ENCODE measurements at regions not wholly inside any gene's neighbourhood (a gene's known extent, or its start where the extent isn't known, plus 50 kb on each side); places are given as distances from the start of the nearest gene placed in this dataset.

DNA sequence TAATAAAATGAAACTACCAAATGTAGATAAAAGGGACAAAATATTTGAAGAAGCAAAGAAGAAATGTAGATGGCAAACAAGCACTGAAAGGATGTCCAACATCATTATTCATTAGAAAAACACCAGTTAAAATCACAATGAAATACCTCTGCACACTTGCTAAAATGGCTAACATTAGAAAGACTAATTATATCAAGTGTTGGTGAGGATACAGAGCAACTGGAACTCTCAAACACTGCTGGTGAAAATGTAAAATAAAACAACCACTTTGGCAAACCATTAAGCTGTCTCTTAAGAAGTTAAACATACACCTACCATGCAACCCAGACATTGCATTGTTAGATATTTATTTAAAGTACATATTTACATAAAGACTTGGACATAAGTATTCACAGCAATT is 138.6 kb upstream of the FGGY start:
- no peak overlapping the region for H3K4me3 ChIP-seq (ENCODE audit: low read length)
- no peak overlapping the region for H2BK15ac ChIP-seq (replicated peaks; ENCODE audit: low read depth)
- no peak overlapping the region for H3K4me2 ChIP-seq (ENCODE audit: low read length)

GRCh38 chr1:59159557-59160203 is 137.2 kb upstream of the FGGY start:
- Histone ChIP-seq H3K4me2 (ENCODE audit: low read length) (no peak overlapping the region), H3K36me3 (ENCODE audit: control insufficient read depth, insufficient read depth, low read length) (no peaks in the 10 kb centered on the region), H3K56ac (ENCODE audit: low read length) (no peak overlapping the region), H2BK15ac (replicated peaks; ENCODE audit: low read depth) (no peak overlapping the region), H3K4me3 (ENCODE audit: low read length) (no peak overlapping the region), H2BK5ac (ENCODE audit: low read length) (no peak overlapping the region), H3K4me1 (ENCODE audit: control insufficient read depth, low read depth, low read length) (no peaks in the 10 kb centered on the region), H3K79me2 (ENCODE audit: control insufficient read depth, insufficient read depth, low read length) (no peaks in the 10 kb centered on the region), H3K9ac (ENCODE audit: low read length) (no peak overlapping the region), H4K8ac (ENCODE audit: low read depth, low read length) (no peak overlapping the region), H3K23ac (ENCODE audit: low read length) (no peak overlapping the region), H2BK120ac (ENCODE audit: low read depth, low read length) (no peak overlapping the region), H3K4ac (ENCODE audit: low read depth, low read length) (no peak overlapping the region), H3K79me1 (ENCODE audit: low read length) (no peaks in the 10 kb centered on the region), H3K27ac (ENCODE audit: low read depth, low read length) (no peak overlapping the region), H2AK5ac (ENCODE audit: low read length) (no peak overlapping the region), H3K27me3 (ENCODE audit: insufficient read depth, low read length, poor library complexity) (no peaks in the 10 kb centered on the region), H3K18ac (ENCODE audit: low read length) (no peak overlapping the region), H4K5ac (ENCODE audit: low read length) (no peak overlapping the region)
- no CpG with 5 or more reads among the region's 3 CpGs for WGBS (ENCODE audit: extremely low coverage, insufficient coverage, low lambda C conversion rate)
- no peak for DNase-seq

More for the DNA sequence above, 138.6 kb upstream of the FGGY start:
- Histone ChIP-seq H3K23ac (ENCODE audit: low read length) (no peak overlapping the region), H4K5ac (ENCODE audit: low read length) (no peak overlapping the region), H2BK120ac (ENCODE audit: low read depth, low read length) (no peak overlapping the region), H3K9ac (ENCODE audit: low read length) (no peak overlapping the region), H4K8ac (ENCODE audit: low read depth, low read length) (no peak overlapping the region), H3K27ac (ENCODE audit: low read depth, low read length) (no peak overlapping the region), H3K4me1 (ENCODE audit: control insufficient read depth, low read depth, low read length) (no peaks in the 10 kb centered on the region), H2BK5ac (ENCODE audit: low read length) (no peak overlapping the region), H3K18ac (ENCODE audit: low read length) (no peak overlapping the region), H2AK5ac (ENCODE audit: low read length) (no peak overlapping the region), H3K79me2 (ENCODE audit: control insufficient read depth, insufficient read depth, low read length) (no peaks in the 10 kb centered on the region), H3K56ac (ENCODE audit: low read length) (no peak overlapping the region), H3K79me1 (ENCODE audit: low read length) (no peaks in the 10 kb centered on the region), H3K27me3 (ENCODE audit: insufficient read depth, low read length, poor library complexity) (no peaks in the 10 kb centered on the region), H3K36me3 (ENCODE audit: control insufficient read depth, insufficient read depth, low read length) (no peaks in the 10 kb centered on the region), H3K4ac (ENCODE audit: low read depth, low read length) (no peak overlapping the region)
- no peak for DNase-seq

DNA sequence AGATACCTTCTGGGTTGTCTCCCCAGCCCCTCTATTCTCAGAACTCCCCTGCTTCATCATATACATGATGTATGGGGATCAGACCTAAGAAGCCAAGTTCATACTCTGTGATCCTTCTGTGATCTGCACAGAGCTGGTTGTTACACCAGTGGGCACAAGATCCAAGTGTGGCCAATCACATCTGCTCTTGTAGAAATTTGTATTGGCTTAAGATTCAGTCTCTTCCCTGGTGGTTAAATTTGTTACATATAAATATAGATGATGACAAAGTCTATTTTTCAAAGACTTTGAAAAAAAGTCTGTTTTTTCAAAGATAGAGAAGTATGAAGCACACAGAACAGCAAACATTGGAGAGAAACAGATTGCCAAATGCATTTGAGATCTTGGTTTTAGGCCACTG is 135.8 kb upstream of the FGGY start:
- Histone ChIP-seq H3K4me3 (ENCODE audit: low read length) (no peak overlapping the region), H3K4ac (ENCODE audit: low read depth, low read length) (no peak overlapping the region), H2BK120ac (ENCODE audit: low read depth, low read length) (no peak overlapping the region), H2BK15ac (replicated peaks; ENCODE audit: low read depth) (no peak overlapping the region), H2AK5ac (ENCODE audit: low read length) (no peak overlapping the region), H3K79me2 (ENCODE audit: control insufficient read depth, insufficient read depth, low read length) (no peaks in the 10 kb centered on the region), H2BK5ac (ENCODE audit: low read length) (no peak overlapping the region), H3K18ac (ENCODE audit: low read length) (no peak overlapping the region), H3K23ac (ENCODE audit: low read length) (no peak overlapping the region), H3K4me2 (ENCODE audit: low read length) (no peak overlapping the region), H3K4me1 (ENCODE audit: control insufficient read depth, low read depth, low read length) (no peaks in the 10 kb centered on the region), H3K9ac (ENCODE audit: low read length) (no peak overlapping the region), H4K8ac (ENCODE audit: low read depth, low read length) (no peak overlapping the region), H3K56ac (ENCODE audit: low read length) (no peak overlapping the region), H3K36me3 (ENCODE audit: control insufficient read depth, insufficient read depth, low read length) (no peaks in the 10 kb centered on the region), H3K27me3 (ENCODE audit: insufficient read depth, low read length, poor library complexity) (no peaks in the 10 kb centered on the region), H3K79me1 (ENCODE audit: low read length) (no peaks in the 10 kb centered on the region), H3K27ac (ENCODE audit: low read depth, low read length) (no peak overlapping the region), H4K5ac (ENCODE audit: low read length) (no peak overlapping the region)
- no peak for DNase-seq

GRCh38 chr1:59162665-59163064 is 134.2 kb upstream of the FGGY start:
- Histone ChIP-seq H3K4ac (ENCODE audit: low read depth, low read length) (no peak overlapping the region), H3K4me3 (ENCODE audit: low read length) (no peak overlapping the region), H3K4me2 (ENCODE audit: low read length) (no peak overlapping the region), H2BK5ac (ENCODE audit: low read length) (no peak overlapping the region), H3K27ac (ENCODE audit: low read depth, low read length) (no peak overlapping the region), H2BK120ac (ENCODE audit: low read depth, low read length) (no peak overlapping the region), H3K56ac (ENCODE audit: low read length) (no peak overlapping the region), H3K79me2 (ENCODE audit: control insufficient read depth, insufficient read depth, low read length) (no peaks in the 10 kb centered on the region), H3K18ac (ENCODE audit: low read length) (no peak overlapping the region), H4K8ac (ENCODE audit: low read depth, low read length) (no peak overlapping the region), H3K9ac (ENCODE audit: low read length) (no peak overlapping the region), H2BK15ac (replicated peaks; ENCODE audit: low read depth) (no peak overlapping the region), H2AK5ac (ENCODE audit: low read length) (no peak overlapping the region), H3K36me3 (ENCODE audit: control insufficient read depth, insufficient read depth, low read length) (no peaks in the 10 kb centered on the region), H3K4me1 (ENCODE audit: control insufficient read depth, low read depth, low read length) (no peaks in the 10 kb centered on the region), H4K5ac (ENCODE audit: low read length) (no peak overlapping the region), H3K27me3 (ENCODE audit: insufficient read depth, low read length, poor library complexity) (no peaks in the 10 kb centered on the region), H3K23ac (ENCODE audit: low read length) (no peak overlapping the region), H3K79me1 (ENCODE audit: low read length) (no peaks in the 10 kb centered on the region)
- WGBS (ENCODE audit: extremely low coverage, insufficient coverage, low lambda C conversion rate) = no CpG with 5 or more reads among the region's 1 CpG
- no peak for DNase-seq

- Histone ChIP-seq H2AK5ac (ENCODE audit: low read length) (no peak overlapping the region), H2BK5ac (ENCODE audit: low read length) (no peak overlapping the region), H3K36me3 (ENCODE audit: control insufficient read depth, insufficient read depth, low read length) (no peaks in the 10 kb centered on the region), H3K18ac (ENCODE audit: low read length) (no peak overlapping the region), H2BK120ac (ENCODE audit: low read depth, low read length) (no peak overlapping the region), H3K9ac (ENCODE audit: low read length) (no peak overlapping the region), H3K4me1 (ENCODE audit: control insufficient read depth, low read depth, low read length) (no peaks in the 10 kb centered on the region), H3K79me2 (ENCODE audit: control insufficient read depth, insufficient read depth, low read length) (no peaks in the 10 kb centered on the region), H2BK15ac (replicated peaks; ENCODE audit: low read depth) (no peak overlapping the region), H3K56ac (ENCODE audit: low read length) (no peak overlapping the region), H3K27me3 (ENCODE audit: insufficient read depth, low read length, poor library complexity) (no peaks in the 10 kb centered on the region), H4K5ac (ENCODE audit: low read length) (no peak overlapping the region), H3K4me2 (ENCODE audit: low read length) (no peak overlapping the region), H3K23ac (ENCODE audit: low read length) (no peak overlapping the region), H3K27ac (ENCODE audit: low read depth, low read length) (no peak overlapping the region), H3K4me3 (ENCODE audit: low read length) (no peak overlapping the region), H3K4ac (ENCODE audit: low read depth, low read length) (no peak overlapping the region), H3K79me1 (ENCODE audit: low read length) (no peaks in the 10 kb centered on the region), H4K8ac (ENCODE audit: low read depth, low read length) (no peak overlapping the region)
- no peak for DNase-seq
- WGBS (ENCODE audit: extremely low coverage, insufficient coverage, low lambda C conversion rate) = no CpG with 5 or more reads among the region's 6 CpGs
Observed at GRCh38 chr1:59163268-59164092, 133.4 kb upstream of the FGGY start.

DNA sequence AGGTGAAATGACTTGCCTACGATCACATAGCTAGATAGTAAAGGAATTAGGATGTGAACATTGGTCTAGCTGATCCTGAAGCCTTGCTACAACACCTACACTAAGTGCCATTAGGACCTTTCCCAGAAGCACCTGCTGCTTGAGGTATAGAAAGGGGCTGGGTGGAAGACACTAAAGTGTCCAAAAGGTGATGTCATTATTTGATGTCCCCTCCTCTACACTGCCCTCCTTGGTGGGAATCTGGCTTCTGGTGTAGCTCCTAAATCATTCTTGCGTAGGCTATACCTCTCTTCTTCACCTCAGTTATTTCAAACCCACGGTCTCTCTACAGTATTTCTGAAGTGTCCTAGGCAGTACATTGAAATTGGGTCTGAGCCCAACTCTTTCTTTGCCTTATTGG is 132.5 kb upstream of the FGGY start:
- no peak for DNase-seq
- Histone ChIP-seq H3K4me1 (ENCODE audit: control insufficient read depth, low read depth, low read length) (no peaks in the 10 kb centered on the region), H2AK5ac (ENCODE audit: low read length) (no peak overlapping the region), H2BK120ac (ENCODE audit: low read depth, low read length) (no peak overlapping the region), H3K79me2 (ENCODE audit: control insufficient read depth, insufficient read depth, low read length) (no peaks in the 10 kb centered on the region), H3K27me3 (ENCODE audit: insufficient read depth, low read length, poor library complexity) (no peaks in the 10 kb centered on the region), H3K9ac (ENCODE audit: low read length) (no peak overlapping the region), H2BK15ac (replicated peaks; ENCODE audit: low read depth) (no peak overlapping the region), H3K79me1 (ENCODE audit: low read length) (no peaks in the 10 kb centered on the region), H4K5ac (ENCODE audit: low read length) (no peak overlapping the region), H3K56ac (ENCODE audit: low read length) (no peak overlapping the region), H2BK5ac (ENCODE audit: low read length) (no peak overlapping the region), H4K8ac (ENCODE audit: low read depth, low read length) (no peak overlapping the region), H3K36me3 (ENCODE audit: control insufficient read depth, insufficient read depth, low read length) (no peaks in the 10 kb centered on the region), H3K4ac (ENCODE audit: low read depth, low read length) (no peak overlapping the region), H3K4me3 (ENCODE audit: low read length) (no peak overlapping the region), H3K4me2 (ENCODE audit: low read length) (no peak overlapping the region), H3K18ac (ENCODE audit: low read length) (no peak overlapping the region), H3K27ac (ENCODE audit: low read depth, low read length) (no peak overlapping the region), H3K23ac (ENCODE audit: low read length) (no peak overlapping the region)
- WGBS (ENCODE audit: extremely low coverage, insufficient coverage, low lambda C conversion rate) = no CpG with 5 or more reads among the region's 3 CpGs

Measured in mesendoderm (in vitro differentiated cells).